SU-DHL-6 (cell line): ENCODE measurements at regions not wholly inside any gene's neighbourhood (a gene's known extent, or its start where the extent isn't known, plus 50 kb on each side); places are given as distances from the start of the nearest gene placed in this dataset.

Experiments used
- H2AFZ ChIP-seq: fragments of 200-600 bp; sonication (generic); 2 replicates; pipeline ENCODE4 v1.6.1; 2014; ENCODE audit warnings: low read depth, mild to moderate bottlenecking, moderate library complexity, mixed read lengths, antibody characterized with exemption, low read length; ENCODE audit not compliant: severe bottlenecking
- H3F3A ChIP-seq: fragments of 200-600 bp; shearing (Covaris generic); 2 replicates; pipeline ENCODE4 v1.6.0; 2016; ENCODE audit warnings: antibody characterized with exemption, mild to moderate bottlenecking; ENCODE audit not compliant: insufficient read depth
- H3K27ac ChIP-seq: fragments of 200-600 bp; sonication (generic); 2 replicates; pipeline ENCODE4 v1.5.1; 2016; ENCODE audit warnings: low read depth, mild to moderate bottlenecking, low read length, moderate library complexity, mixed read lengths
- H3K27me3 ChIP-seq: fragments of 200-600 bp; sonication (generic), shearing (Covaris generic); 2 replicates; pipeline ENCODE4 v1.6.0; 2014; ENCODE audit warnings: mild to moderate bottlenecking, low read length
- H3K36me3 ChIP-seq: fragments of 200-600 bp; sonication (generic); 2 replicates; pipeline ENCODE4 v1.6.1; 2014; ENCODE audit warnings: mild to moderate bottlenecking, low read length, mixed read lengths
- H3K4me2 ChIP-seq: fragments of 300-600, 200-600 bp; shearing (Covaris generic), sonication (generic); 2 replicates; pipeline ENCODE4 v1.6.0; 2014; ENCODE audit warnings: low read length, low read depth, mild to moderate bottlenecking; ENCODE audit not compliant: poor library complexity, severe bottlenecking
- H3K4me3 ChIP-seq: fragments of 200-600 bp; sonication (generic); 2 replicates; pipeline ENCODE4 v1.5.1; 2014; ENCODE audit warnings: antibody characterized with exemption, low read length, mild to moderate bottlenecking, mixed read lengths; ENCODE audit not compliant: insufficient read depth, poor library complexity, severe bottlenecking
- H3K79me2 ChIP-seq: fragments of 200-600 bp; sonication (generic); 2 replicates; pipeline ENCODE4 v1.6.1; 2014; ENCODE audit warnings: mild to moderate bottlenecking, low read length, moderate library complexity; ENCODE audit not compliant: insufficient read depth
- H3K9ac ChIP-seq: fragments of 200-600 bp; sonication (generic); 2 replicates; pipeline ENCODE4 v1.7.0; 2014; ENCODE audit warnings: mild to moderate bottlenecking, low read length
- H3K9me2 ChIP-seq: fragments of 200-600 bp; sonication (generic); replicated peaks from 2 replicates; pipeline ENCODE4 v1.6.1; 2014; ENCODE audit warnings: low read length; ENCODE audit not compliant: insufficient read depth
- H3K9me3 ChIP-seq: fragments of 200-600 bp; sonication (generic); 2 replicates; pipeline ENCODE4 v1.6.1; 2014; ENCODE audit warnings: low read length, mixed read lengths; ENCODE audit not compliant: insufficient read depth
- H4K20me1 ChIP-seq: fragments of 200-600 bp; sonication (generic); 2 replicates; pipeline ENCODE4 v1.6.1; 2014; ENCODE audit warnings: low read depth, mild to moderate bottlenecking, antibody characterized with exemption, low read length, moderate library complexity, mixed read lengths
- EZH2phosphoT487 ChIP-seq: fragments of 200-600 bp; sonication (generic), shearing (Covaris generic); conservative IDR thresholded peaks from 2 replicates; pipeline ENCODE4 v1.6.1; 2018; ENCODE audit warnings: mild to moderate bottlenecking, antibody characterized with exemption, low read length, moderate library complexity, mixed read lengths
- TF ChIP-seq, protein P1 (sequence below): fragments of 200-600 bp; sonication (generic); IDR thresholded peaks from one replicate; pipeline ENCODE4 v1.5.1; 2017; ENCODE audit warnings: antibody characterized with exemption, mild to moderate bottlenecking, low read length, moderate library complexity; ENCODE audit not compliant: insufficient read depth, poor library complexity, severe bottlenecking

- Histone ChIP-seq H3K4me2 (no peak overlapping the region), H3K27ac (no peak overlapping the region), H3K9me3 (no peaks in the 10 kb centered on the region), H3K36me3 (no peaks in the 10 kb centered on the region), H3F3A (no peaks in the 10 kb centered on the region), H3K9me2 (no peaks in the 10 kb centered on the region), H4K20me1 (no peaks in the 10 kb centered on the region), H3K9ac (no peak overlapping the region), H3K79me2 (no peaks in the 10 kb centered on the region), H3K27me3 (no peaks in the 10 kb centered on the region), H2AFZ (no peak overlapping the region), H3K4me3 (no peak overlapping the region)
- no peak for TF ChIP-seq EZH2phosphoT487
- TF ChIP-seq, protein P1, sequence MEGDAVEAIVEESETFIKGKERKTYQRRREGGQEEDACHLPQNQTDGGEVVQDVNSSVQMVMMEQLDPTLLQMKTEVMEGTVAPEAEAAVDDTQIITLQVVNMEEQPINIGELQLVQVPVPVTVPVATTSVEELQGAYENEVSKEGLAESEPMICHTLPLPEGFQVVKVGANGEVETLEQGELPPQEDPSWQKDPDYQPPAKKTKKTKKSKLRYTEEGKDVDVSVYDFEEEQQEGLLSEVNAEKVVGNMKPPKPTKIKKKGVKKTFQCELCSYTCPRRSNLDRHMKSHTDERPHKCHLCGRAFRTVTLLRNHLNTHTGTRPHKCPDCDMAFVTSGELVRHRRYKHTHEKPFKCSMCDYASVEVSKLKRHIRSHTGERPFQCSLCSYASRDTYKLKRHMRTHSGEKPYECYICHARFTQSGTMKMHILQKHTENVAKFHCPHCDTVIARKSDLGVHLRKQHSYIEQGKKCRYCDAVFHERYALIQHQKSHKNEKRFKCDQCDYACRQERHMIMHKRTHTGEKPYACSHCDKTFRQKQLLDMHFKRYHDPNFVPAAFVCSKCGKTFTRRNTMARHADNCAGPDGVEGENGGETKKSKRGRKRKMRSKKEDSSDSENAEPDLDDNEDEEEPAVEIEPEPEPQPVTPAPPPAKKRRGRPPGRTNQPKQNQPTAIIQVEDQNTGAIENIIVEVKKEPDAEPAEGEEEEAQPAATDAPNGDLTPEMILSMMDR: no peak
These were observed 272.6 kb upstream of the AGTR2 start for GRCh38 chrX:115897956-115898355.

- TF ChIP-seq, protein P1: no peak
- no peak for TF ChIP-seq EZH2phosphoT487
- no peaks in the 10 kb centered on the region for H3F3A ChIP-seq
- H3K4me3 ChIP-seq: no peak overlapping the region
- no peaks in the 10 kb centered on the region for H3K27me3 ChIP-seq
- no peaks in the 10 kb centered on the region for H3K9me3 ChIP-seq
- H3K27ac ChIP-seq: no peak overlapping the region
- H3K4me2 ChIP-seq: no peak overlapping the region
- no peaks in the 10 kb centered on the region for H4K20me1 ChIP-seq
- H3K9me2 ChIP-seq: no peaks in the 10 kb centered on the region
- H2AFZ ChIP-seq: no peak overlapping the region
- H3K79me2 ChIP-seq: no peaks in the 10 kb centered on the region
- H3K36me3 ChIP-seq: no peaks in the 10 kb centered on the region
- no peak overlapping the region for H3K9ac ChIP-seq
These were observed 272.1 kb upstream of the AGTR2 start for GRCh38 chrX:115898382-115899001.

DNA sequence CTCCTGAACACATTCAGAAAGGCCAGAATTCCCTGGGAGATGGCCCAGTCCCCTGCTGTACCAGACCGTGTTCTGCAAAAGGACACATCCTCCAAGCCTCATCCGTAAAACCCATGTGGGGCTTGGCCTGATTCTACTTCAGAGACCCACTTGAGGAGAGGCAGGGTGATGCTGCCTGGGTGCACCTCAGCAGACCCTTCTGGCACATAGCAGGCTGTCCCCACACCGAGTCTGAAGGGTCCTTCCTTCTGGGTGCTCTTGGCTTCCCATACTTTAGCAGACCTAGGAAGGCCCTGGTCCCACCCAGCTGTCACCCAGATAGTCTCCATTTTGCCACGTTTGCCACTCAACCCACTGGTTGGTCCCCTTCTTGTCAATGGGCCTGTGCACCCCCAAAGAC is 270.1 kb upstream of the AGTR2 start:
- no peak overlapping the region for H2AFZ ChIP-seq
- H4K20me1 ChIP-seq: no peaks in the 10 kb centered on the region
- H3K9me2 ChIP-seq: no peaks in the 10 kb centered on the region
- H3F3A ChIP-seq: no peaks in the 10 kb centered on the region
- no peak overlapping the region for H3K4me2 ChIP-seq
- no peaks in the 10 kb centered on the region for H3K36me3 ChIP-seq
- H3K27me3 ChIP-seq: no peaks in the 10 kb centered on the region
- H3K79me2 ChIP-seq: no peaks in the 10 kb centered on the region
- TF ChIP-seq, protein P1: no peak
- no peak for TF ChIP-seq EZH2phosphoT487
- H3K4me3 ChIP-seq: no peak overlapping the region
- no peak overlapping the region for H3K27ac ChIP-seq
- H3K9ac ChIP-seq: no peak overlapping the region
- no peaks in the 10 kb centered on the region for H3K9me3 ChIP-seq
